Ectodermal cell (in vitro differentiated cells): ENCODE measurements at regions not wholly inside any gene's neighbourhood (a gene's known extent, or its start where the extent isn't known, plus 50 kb on each side); places are given as distances from the start of the nearest gene placed in this dataset.

Experiments used
- H3K27ac ChIP-seq: 2 replicates; pipeline ENCODE4 v1.7.0; 2013; ENCODE audit warnings: mild to moderate bottlenecking, low read depth, low read length; ENCODE audit not compliant: insufficient read depth, poor library complexity, severe bottlenecking
- H3K27me3 ChIP-seq: 2 replicates; pipeline ENCODE4 v1.7.0; 2013; ENCODE audit warnings: mild to moderate bottlenecking, low read length; ENCODE audit not compliant: insufficient read depth, control insufficient read depth, poor library complexity, severe bottlenecking
- H3K36me3 ChIP-seq: one replicate; pipeline ENCODE4 v1.7.0; 2013; ENCODE audit warnings: low read length; ENCODE audit not compliant: control insufficient read depth, insufficient read depth
- H3K4me1 ChIP-seq: one replicate; pipeline ENCODE4 v1.7.0; 2013; ENCODE audit warnings: low read length; ENCODE audit not compliant: control insufficient read depth, insufficient read depth
- H3K4me3 ChIP-seq: 2 replicates; pipeline ENCODE4 v1.7.0; 2013; ENCODE audit warnings: low read depth, low read length, control low read depth; ENCODE audit not compliant: insufficient read depth
- H3K9me3 ChIP-seq: 2 replicates; pipeline ENCODE4 v1.7.0; 2013; ENCODE audit warnings: mild to moderate bottlenecking, low read length, moderate library complexity; ENCODE audit not compliant: control insufficient read depth
- WGBS, 2 experiments: methylation state at CpG; one replicate each; pipeline ENCODE4 v1.1.7; 2013; ENCODE audit warnings: missing lambda C conversion rate in 2 of 2; 5-methylcytosine and 5-hydroxymethylcytosine counted together

DNA sequence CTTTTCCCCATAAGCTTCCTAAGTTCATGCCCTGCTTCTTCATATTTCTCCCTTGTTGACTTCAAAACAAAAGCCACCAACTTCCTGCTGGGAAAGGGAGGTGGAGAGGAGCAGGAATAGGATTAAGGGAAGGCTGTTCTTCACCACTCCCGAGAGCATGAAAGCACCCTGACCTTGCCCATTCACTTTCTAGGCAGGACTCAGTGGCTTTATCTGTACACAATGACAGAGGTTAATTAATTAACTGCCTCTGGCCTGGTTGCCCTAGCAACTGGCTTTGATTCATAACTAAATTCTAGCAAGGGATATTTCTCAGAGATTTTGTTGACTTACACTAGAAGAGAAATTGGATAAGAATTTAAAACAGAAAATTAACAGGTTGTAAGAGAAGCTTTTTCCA is 396.8 kb downstream of the RPS29 start:
- Histone ChIP-seq H3K4me3 (no peak overlapping the region), H3K9me3 (no peaks in the 10 kb centered on the region), H3K27me3 (no peaks in the 10 kb centered on the region), H3K36me3 (no peaks in the 10 kb centered on the region), H3K4me1 (peaks cover 7% of the 10 kb centered on the region), H3K27ac (no peak overlapping the region)
- 42 to 47% methylated on average over 1 of the region's 1 CpG for WGBS, 2 experiments

DNA sequence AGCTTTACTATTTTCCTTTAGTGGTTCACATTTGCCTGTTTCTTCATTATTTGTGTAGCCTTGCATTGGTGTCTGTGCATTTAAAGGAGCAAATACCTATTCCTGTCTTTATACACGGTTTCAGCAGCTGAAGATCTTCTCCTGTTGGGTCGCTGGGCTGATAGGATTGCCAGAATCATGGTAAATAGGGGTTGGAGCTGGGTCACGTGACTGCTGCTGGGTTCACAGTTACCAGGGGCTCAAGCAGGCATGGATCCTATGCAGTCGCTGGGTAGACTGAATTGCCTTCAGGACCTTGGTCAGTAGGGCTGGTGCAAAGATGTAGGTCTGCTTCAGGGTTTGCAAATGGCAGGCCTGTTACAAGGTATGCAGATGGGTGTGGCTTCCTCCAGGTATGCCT is 398.4 kb downstream of the RPS29 start:
- H3K27ac ChIP-seq, result no peak overlapping the region
- no peak overlapping the region for H3K4me3 ChIP-seq
- WGBS, 2 experiments, result 93 to 94% methylated on average over 4 of the region's 4 CpGs
- H3K4me1 ChIP-seq, result no peaks in the 10 kb centered on the region
- H3K9me3 ChIP-seq, result no peaks in the 10 kb centered on the region
- H3K36me3 ChIP-seq, result no peaks in the 10 kb centered on the region
- H3K27me3 ChIP-seq, result no peaks in the 10 kb centered on the region

DNA sequence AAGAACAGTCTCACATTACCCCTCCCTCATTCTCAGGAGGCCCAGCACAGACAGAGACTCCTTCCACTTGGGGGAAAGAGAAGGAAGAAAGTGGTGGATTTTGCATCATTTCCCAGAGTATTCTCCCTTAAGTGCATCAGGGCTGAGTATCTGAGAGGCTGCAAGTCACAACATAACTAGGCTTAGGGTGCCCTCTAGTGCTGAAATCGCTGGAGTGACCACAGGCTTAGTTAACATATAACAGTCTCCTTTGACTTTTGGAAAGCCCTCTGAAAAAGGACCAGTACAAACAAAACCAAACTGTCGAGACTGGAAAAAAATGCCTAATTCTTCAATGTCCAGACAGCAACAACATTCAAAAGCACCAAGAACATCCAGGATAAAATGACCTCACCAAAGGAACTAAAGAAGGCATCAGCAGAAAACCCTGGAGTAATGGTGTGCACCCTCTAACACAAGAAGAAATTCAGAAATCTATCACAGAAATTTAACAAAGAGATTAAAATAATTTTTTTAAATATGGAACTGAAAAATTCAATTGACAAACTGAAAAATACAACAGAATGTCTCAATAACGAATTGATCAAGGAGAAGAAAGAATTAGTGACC is 412.3 kb downstream of the RPS29 start:
- WGBS, 2 experiments, result 14 to 18% methylated on average over 2 to 3 of the region's 3 CpGs
- Histone ChIP-seq H3K36me3 (no peaks in the 10 kb centered on the region), H3K4me3 (no peak overlapping the region), H3K27ac (no peak overlapping the region), H3K27me3 (no peaks in the 10 kb centered on the region), H3K9me3 (no peaks in the 10 kb centered on the region), H3K4me1 (no peaks in the 10 kb centered on the region)

DNA sequence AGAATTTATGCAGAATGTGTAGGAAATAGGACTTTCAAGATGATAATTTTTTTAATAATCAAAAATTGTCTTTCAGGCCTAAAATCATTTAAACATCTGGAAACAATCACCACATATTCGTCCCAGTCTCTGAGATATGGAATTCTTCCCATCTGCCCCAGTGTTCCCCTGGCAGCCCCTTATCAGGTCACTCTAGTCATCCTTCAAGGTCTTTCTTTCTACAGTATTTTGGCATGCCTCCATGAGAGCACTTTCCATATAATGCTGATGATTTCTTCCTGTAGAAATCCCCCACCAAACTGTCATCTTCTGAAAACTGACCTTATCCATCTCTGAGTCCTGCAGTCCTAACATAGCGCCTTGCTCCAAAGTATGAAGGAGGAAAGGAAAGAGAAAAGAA is 422.1 kb downstream of the RPS29 start:
- Histone ChIP-seq H3K36me3 (no peaks in the 10 kb centered on the region), H3K27ac (no peak overlapping the region), H3K4me1 (no peaks in the 10 kb centered on the region), H3K9me3 (no peaks in the 10 kb centered on the region), H3K4me3 (no peak overlapping the region), H3K27me3 (no peaks in the 10 kb centered on the region)
- WGBS, 2 experiments, result 89 to 94% methylated on average over 1 to 2 of the region's 2 CpGs

DNA sequence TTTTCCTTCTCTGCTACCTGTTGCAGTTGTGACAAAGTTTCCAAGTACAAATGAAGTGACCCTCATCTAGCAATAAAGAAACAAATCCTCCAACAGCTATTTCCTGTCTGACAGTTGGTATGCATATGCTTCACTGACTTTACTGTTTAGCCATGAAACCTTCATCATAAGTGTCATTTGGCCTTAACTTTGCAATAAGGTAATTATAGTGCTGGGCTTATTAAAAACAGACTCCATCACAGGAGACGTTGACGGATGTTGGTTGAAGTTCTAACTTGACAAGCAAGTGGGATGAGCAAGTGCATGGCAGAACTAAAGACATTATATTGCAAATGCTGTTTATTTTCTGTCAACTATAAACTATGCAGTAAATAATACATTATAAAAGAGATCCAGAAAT is 425.2 kb downstream of the RPS29 start:
- Histone ChIP-seq H3K4me1 (no peaks in the 10 kb centered on the region), H3K9me3 (no peaks in the 10 kb centered on the region), H3K36me3 (no peaks in the 10 kb centered on the region), H3K27ac (no peak overlapping the region), H3K27me3 (no peaks in the 10 kb centered on the region), H3K4me3 (no peak overlapping the region)
- 96 to 100% methylated on average over 2 of the region's 2 CpGs for WGBS, 2 experiments

DNA sequence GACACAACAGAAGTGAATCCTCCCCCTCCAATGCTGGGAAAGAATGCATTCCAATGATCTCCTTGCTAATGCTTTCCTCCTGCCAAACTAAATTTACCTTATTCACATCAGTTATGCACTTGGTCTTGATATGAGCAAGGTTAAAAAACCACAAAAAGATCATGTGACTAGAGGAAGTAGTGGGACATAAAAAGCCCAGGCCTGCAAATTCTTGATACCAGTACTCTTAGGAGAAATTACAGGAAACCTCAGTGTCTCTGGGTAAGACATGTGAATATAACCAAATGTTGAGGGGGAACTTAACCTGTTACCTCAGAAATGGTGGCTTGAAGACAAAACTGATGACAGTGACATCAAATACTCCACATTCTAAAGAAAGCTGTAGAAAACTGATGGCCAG is 427.1 kb downstream of the RPS29 start:
- H3K4me3 ChIP-seq, result no peak overlapping the region
- no peaks in the 10 kb centered on the region for H3K4me1 ChIP-seq
- no peaks in the 10 kb centered on the region for H3K9me3 ChIP-seq
- no peaks in the 10 kb centered on the region for H3K36me3 ChIP-seq
- no peaks in the 10 kb centered on the region for H3K27me3 ChIP-seq
- no peak overlapping the region for H3K27ac ChIP-seq

DNA sequence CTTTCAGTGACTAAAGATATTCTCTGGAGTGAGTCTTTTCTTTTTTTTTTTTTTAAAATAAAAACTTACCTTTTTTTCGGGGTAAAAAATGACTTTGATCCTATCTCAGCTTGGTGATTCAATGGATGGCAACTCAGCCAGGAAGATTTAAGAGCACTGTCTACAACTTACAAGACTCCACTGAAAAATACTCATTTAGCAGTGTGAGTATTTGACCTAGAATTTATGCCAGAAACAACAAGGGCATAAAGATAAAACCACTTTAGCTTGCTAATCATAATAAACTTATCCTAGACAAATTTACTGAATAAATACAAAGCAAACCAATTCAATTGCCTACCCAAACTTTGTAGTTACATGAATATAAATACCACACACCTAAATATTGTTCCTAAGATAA is 446.6 kb downstream of the RPS29 start:
- 95% methylated on average over 1 of the region's 1 CpG; no CpG with 5 or more reads in 1 of the 2 experiments for WGBS, 2 experiments
- Histone ChIP-seq H3K4me1 (no peaks in the 10 kb centered on the region), H3K27me3 (no peaks in the 10 kb centered on the region), H3K27ac (no peak overlapping the region), H3K9me3 (no peaks in the 10 kb centered on the region), H3K36me3 (no peaks in the 10 kb centered on the region), H3K4me3 (no peak overlapping the region)

DNA sequence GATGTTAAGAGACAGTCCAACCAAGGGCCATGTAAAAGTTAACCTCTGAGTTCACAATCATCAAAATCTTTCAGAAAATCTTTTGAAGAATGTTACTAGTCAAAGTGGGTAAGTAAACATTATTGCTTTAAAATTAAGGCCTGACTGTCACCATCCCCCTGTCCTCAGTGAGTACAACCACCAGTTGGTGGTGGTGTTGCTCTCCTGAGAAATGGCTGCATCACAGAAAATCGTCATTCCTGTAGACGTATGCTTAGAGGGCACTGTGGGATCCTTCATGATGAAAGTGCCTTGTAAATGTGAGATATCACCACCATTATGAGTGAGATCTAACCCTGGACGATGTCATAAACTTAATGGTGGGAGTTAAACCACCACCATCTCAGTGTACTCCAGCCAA is 451.2 kb downstream of the RPS29 start:
- WGBS, 2 experiments, result 63 to 71% methylated on average over 3 of the region's 3 CpGs
- Histone ChIP-seq H3K9me3 (no peaks in the 10 kb centered on the region), H3K36me3 (no peaks in the 10 kb centered on the region), H3K4me3 (no peak overlapping the region), H3K4me1 (no peaks in the 10 kb centered on the region), H3K27me3 (no peaks in the 10 kb centered on the region), H3K27ac (no peak overlapping the region)

DNA sequence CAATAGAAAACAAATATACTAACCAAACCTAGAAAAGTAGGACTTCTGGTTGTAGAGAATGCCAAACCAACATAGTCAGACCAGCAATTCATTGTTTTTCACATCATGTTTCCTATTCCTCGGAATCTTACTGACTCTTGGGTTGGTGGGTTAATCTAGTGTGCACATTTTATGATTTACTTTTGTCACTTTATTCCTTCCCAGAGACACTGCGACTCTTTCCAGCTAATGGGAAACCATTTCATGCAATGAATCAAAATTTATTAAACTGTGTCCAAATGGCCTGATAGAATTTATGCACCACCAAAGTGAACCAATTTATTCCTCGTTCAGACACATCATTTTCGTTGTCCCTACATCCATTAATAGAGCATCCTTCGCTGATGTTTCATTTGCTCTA is 464.9 kb downstream of the RPS29 start:
- no peaks in the 10 kb centered on the region for H3K27me3 ChIP-seq
- H3K9me3 ChIP-seq, result no peaks in the 10 kb centered on the region
- no peaks in the 10 kb centered on the region for H3K4me1 ChIP-seq
- no peaks in the 10 kb centered on the region for H3K36me3 ChIP-seq
- no peak overlapping the region for H3K27ac ChIP-seq
- H3K4me3 ChIP-seq, result no peak overlapping the region
- WGBS, 2 experiments, result 91 to 95% methylated on average over 3 to 5 of the region's 5 CpGs

DNA sequence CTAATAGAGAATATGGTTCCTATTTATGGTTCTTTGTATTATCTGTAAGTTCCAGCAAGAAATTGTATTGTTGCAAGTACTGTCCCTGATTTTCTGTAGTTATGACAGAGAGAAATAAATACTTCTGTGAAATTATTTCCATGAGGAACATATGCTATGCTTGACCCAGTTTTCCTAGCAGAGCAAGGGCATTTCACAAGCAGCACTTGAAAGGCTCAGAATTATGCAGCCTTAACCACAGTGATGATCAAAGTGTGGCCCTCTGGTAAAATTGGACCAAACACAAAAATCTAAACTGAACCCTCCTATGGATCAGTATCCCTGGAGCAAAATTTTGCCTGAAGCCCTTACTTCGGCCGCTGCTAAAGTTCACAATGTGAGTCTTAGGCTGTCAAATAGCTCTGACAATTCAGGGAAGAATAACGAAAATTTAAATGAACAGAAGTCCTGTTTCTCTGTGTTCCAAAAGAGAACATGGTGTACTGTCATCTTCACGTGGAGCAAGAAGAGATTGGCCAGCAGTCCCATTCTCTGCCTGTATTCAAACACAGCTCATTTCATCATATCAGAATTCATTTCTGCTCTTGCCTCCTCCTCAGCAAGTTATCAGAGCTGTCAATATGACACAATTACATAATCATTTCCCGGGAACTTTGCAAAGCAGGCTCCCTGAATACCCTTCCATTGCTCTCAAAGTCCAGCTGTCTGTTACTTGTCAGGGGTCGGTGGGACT is 471.9 kb downstream of the RPS29 start:
- no peaks in the 10 kb centered on the region for H3K9me3 ChIP-seq
- H3K36me3 ChIP-seq, result no peaks in the 10 kb centered on the region
- H3K27me3 ChIP-seq, result no peaks in the 10 kb centered on the region
- no peak overlapping the region for H3K27ac ChIP-seq
- WGBS, 2 experiments, result 91 to 92% methylated on average over 6 of the region's 6 CpGs
- no peaks in the 10 kb centered on the region for H3K4me1 ChIP-seq
- H3K4me3 ChIP-seq, result no peak overlapping the region
